ENCODE measurements at regions not wholly inside any gene's neighbourhood (a gene's known extent, or its start where the extent isn't known, plus 50 kb on each side); places are given as distances from the start of the nearest gene placed in this dataset.

DNA sequence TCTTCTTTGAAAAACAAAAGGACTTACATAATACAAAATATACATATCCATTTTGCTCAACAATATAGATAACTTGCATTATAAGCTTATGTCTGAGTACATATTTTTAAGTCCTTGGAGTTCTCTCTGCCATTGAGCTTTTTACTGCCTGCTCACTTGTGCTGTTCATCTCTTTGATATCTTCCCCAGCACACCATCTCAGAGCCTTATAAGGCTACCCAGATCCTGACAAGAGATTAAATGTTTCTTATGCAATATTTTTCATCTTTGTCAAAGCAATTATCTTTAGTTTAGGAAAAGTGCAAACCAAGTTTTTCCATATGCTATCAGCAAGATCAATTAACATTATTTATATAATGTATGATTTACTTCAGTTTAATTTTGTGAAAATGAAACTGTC is 60.7 kb upstream of the ITGA1 start:
- Mint-ChIP-seq H3K27me3 (ENCODE audit: unreplicated experiment) (no peaks in the 10 kb centered on the region), H3K36me3 (ENCODE audit: low read depth, unreplicated experiment) (no peaks in the 10 kb centered on the region), H3K4me1 (ENCODE audit: unreplicated experiment) (peaks cover 24% of the 10 kb centered on the region)

DNA sequence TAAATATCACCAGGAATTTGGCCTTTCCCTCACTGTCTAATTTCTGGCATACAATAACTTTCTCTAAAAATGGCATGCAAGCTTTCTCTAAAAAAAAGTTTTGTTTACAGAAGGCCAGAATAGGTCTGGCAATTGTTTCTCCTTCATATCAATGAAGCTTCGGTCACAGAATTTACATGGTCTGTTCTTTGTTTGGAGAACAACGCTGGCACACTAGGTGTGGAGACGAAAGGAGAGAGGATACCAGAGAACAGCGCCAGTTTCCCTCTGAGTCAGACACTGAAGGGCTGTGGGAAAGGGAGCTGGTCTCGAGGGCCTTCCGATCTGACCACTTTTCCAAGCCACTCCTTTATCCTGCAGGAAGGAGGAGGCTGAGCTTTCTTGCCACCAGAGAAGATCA is 60.1 kb upstream of the ITGA1 start:
- Mint-ChIP-seq H3K4me1 (ENCODE audit: unreplicated experiment) (peaks cover 24% of the 10 kb centered on the region), H3K27me3 (ENCODE audit: unreplicated experiment) (no peaks in the 10 kb centered on the region), H3K27ac (ENCODE audit: unreplicated experiment) (peak overlapping the region; percentile 76), H3K9me3 (ENCODE audit: unreplicated experiment) (no peaks in the 10 kb centered on the region), H3K4me3 (ENCODE audit: unreplicated experiment) (no peak overlapping the region), H3K36me3 (ENCODE audit: low read depth, unreplicated experiment) (no peaks in the 10 kb centered on the region)
- TF ChIP-seq, protein P1, sequence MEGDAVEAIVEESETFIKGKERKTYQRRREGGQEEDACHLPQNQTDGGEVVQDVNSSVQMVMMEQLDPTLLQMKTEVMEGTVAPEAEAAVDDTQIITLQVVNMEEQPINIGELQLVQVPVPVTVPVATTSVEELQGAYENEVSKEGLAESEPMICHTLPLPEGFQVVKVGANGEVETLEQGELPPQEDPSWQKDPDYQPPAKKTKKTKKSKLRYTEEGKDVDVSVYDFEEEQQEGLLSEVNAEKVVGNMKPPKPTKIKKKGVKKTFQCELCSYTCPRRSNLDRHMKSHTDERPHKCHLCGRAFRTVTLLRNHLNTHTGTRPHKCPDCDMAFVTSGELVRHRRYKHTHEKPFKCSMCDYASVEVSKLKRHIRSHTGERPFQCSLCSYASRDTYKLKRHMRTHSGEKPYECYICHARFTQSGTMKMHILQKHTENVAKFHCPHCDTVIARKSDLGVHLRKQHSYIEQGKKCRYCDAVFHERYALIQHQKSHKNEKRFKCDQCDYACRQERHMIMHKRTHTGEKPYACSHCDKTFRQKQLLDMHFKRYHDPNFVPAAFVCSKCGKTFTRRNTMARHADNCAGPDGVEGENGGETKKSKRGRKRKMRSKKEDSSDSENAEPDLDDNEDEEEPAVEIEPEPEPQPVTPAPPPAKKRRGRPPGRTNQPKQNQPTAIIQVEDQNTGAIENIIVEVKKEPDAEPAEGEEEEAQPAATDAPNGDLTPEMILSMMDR (IDR thresholded peaks at IDR 0.05; ENCODE audit: unreplicated experiment), result no peak
- peak; percentile 16 for DNase-seq (ENCODE audit: low spot score)

More for the DNA sequence above, 60.7 kb upstream of the ITGA1 start:
- TF ChIP-seq, protein P1 (IDR thresholded peaks at IDR 0.05; ENCODE audit: unreplicated experiment), result no peak
- Mint-ChIP-seq H3K4me3 (ENCODE audit: unreplicated experiment) (no peak overlapping the region), H3K27ac (ENCODE audit: unreplicated experiment) (no peak overlapping the region), H3K9me3 (ENCODE audit: unreplicated experiment) (no peaks in the 10 kb centered on the region)
- no peak for DNase-seq (ENCODE audit: low spot score)

DNA sequence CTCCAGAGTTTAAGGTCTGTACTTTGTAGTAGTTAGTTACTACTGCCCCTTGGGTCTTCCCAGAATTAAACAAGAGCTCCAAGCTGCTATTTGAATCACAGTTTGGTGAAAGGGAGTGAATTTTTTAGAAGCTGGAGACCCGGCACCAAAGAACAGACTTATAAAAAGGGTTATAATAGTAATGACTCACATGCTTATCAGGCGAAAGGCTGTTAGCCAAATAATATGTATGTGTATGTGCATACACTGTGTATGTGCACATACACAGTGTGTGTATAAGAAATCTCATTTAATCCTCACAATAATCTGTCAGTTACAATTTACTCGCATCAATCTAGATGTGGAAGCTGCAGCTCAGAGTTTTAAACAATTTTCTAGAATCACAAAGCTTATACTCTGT is 59.5 kb upstream of the ITGA1 start:
- no peaks in the 10 kb centered on the region for H3K27me3 Mint-ChIP-seq (ENCODE audit: unreplicated experiment)
- peaks cover 26% of the 10 kb centered on the region for H3K4me1 Mint-ChIP-seq (ENCODE audit: unreplicated experiment)
- H3K36me3 Mint-ChIP-seq (ENCODE audit: low read depth, unreplicated experiment), result no peaks in the 10 kb centered on the region
- H3K27ac Mint-ChIP-seq (ENCODE audit: unreplicated experiment), result peak overlapping the region; percentile 76
- DNase-seq (ENCODE audit: low spot score), result no peak
- no peak overlapping the region for H3K4me3 Mint-ChIP-seq (ENCODE audit: unreplicated experiment)
- TF ChIP-seq, protein P1 (IDR thresholded peaks at IDR 0.05; ENCODE audit: unreplicated experiment), result no peak
- no peaks in the 10 kb centered on the region for H3K9me3 Mint-ChIP-seq (ENCODE audit: unreplicated experiment)

DNA sequence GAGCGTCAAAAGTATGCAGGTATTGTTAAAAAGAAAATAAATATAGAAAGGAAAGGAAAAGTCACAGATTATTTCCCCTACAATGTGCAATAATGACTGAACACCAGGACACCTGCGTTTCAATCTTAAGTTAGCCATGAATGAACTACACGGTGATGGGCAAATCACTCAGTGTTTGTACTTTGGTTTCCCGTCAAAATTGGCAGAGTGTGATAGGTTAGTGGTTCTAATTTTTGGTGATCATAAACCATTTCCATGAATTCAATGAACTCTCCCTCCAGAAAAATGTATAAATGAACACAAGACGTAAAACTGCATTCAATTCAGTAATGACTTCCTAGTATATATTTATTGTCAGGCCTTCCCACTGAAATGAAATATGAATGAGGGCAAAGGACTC is 59.0 kb upstream of the ITGA1 start:
- Mint-ChIP-seq H3K4me1 (ENCODE audit: unreplicated experiment) (peaks cover 26% of the 10 kb centered on the region), H3K36me3 (ENCODE audit: low read depth, unreplicated experiment) (no peaks in the 10 kb centered on the region), H3K27me3 (ENCODE audit: unreplicated experiment) (no peaks in the 10 kb centered on the region), H3K9me3 (ENCODE audit: unreplicated experiment) (no peaks in the 10 kb centered on the region), H3K4me3 (ENCODE audit: unreplicated experiment) (no peak overlapping the region), H3K27ac (ENCODE audit: unreplicated experiment) (no peak overlapping the region)
- no peak for DNase-seq (ENCODE audit: low spot score)
- TF ChIP-seq, protein P1 (IDR thresholded peaks at IDR 0.05; ENCODE audit: unreplicated experiment), result no peak

DNA sequence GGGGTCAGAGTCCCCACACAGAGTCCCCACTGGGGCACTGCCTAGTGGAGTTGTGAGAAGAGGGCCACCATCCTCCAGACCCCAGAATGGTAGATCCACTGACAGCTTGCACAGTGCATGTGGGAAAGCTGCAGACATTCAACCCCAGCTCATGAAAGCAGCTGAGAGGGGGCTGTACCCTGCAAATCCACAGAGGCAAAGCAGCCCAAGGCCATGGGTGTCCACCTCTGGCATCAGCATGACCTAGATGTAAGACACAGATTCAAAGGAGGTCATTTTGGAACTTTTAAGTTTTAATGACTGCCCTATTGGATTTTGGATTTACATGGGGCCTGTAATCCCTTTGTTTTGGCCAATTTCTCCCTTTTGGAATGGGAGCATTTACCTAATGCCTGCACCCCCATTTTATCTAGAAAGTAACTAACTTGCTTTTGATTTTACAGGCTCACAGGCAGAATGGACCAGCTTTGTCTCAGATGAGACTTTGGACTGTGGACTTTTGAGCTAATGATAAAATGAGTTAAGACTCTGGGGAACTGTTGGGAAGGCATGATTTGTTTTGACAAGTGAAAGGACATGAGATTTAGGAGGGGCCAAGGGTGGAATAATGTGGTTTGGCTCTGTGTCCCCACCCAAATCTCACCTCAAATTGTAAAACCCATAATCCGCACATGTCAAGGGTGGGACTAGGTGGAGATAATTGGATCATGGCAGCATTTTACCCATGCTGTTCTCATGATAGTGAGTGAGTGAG is 56.3 kb upstream of the ITGA1 start:
- TF ChIP-seq, protein P1 (IDR thresholded peaks at IDR 0.05; ENCODE audit: unreplicated experiment), result no peak
- Mint-ChIP-seq H3K27me3 (ENCODE audit: unreplicated experiment) (no peaks in the 10 kb centered on the region), H3K36me3 (ENCODE audit: low read depth, unreplicated experiment) (no peaks in the 10 kb centered on the region), H3K27ac (ENCODE audit: unreplicated experiment) (no peak overlapping the region), H3K4me3 (ENCODE audit: unreplicated experiment) (no peak overlapping the region), H3K4me1 (ENCODE audit: unreplicated experiment) (peaks cover 18% of the 10 kb centered on the region), H3K9me3 (ENCODE audit: unreplicated experiment) (no peaks in the 10 kb centered on the region)
- no peak for DNase-seq (ENCODE audit: low spot score)

Measured in endothelial cell (in vitro differentiated cells).